Osteocyte (in vitro differentiated cells): ENCODE measurements at regions not wholly inside any gene's neighbourhood (a gene's known extent, or its start where the extent isn't known, plus 50 kb on each side); places are given as distances from the start of the nearest gene placed in this dataset.

ENCODE experiments used
- DNase-seq: peaks from one replicate; pipeline ENCODE4 v3.0.0; 2021; ENCODE audit warnings: mixed read lengths; ENCODE audit not compliant: unreplicated experiment; ENCODE audit errors: extremely low spot score
- H3K27ac Mint-ChIP-seq: one replicate; pipeline ENCODE4 v1.8.0; 2021; ENCODE audit warnings: mild to moderate bottlenecking, mixed read lengths; ENCODE audit not compliant: unreplicated experiment
- H3K27me3 Mint-ChIP-seq: one replicate; pipeline ENCODE4 v1.8.0; 2021; ENCODE audit warnings: mixed read lengths; ENCODE audit not compliant: unreplicated experiment
- H3K36me3 Mint-ChIP-seq: one replicate; pipeline ENCODE4 v1.8.0; 2021; ENCODE audit warnings: mixed read lengths; ENCODE audit not compliant: unreplicated experiment
- H3K4me1 Mint-ChIP-seq: one replicate; pipeline ENCODE4 v1.8.0; 2021; ENCODE audit warnings: mixed read lengths; ENCODE audit not compliant: unreplicated experiment
- H3K4me3 Mint-ChIP-seq: one replicate; pipeline ENCODE4 v1.8.0; 2021; ENCODE audit warnings: mild to moderate bottlenecking, moderate library complexity, mixed read lengths; ENCODE audit not compliant: unreplicated experiment
- H3K9me3 Mint-ChIP-seq: one replicate; pipeline ENCODE4 v1.8.0; 2021; ENCODE audit warnings: mixed read lengths; ENCODE audit not compliant: unreplicated experiment
- CTCF ChIP-seq: fragments of 200-600 bp; sonication (generic); IDR thresholded peaks from 2 replicates; pipeline ENCODE4 v1.5.0; 2021; ENCODE audit warnings: antibody characterized with exemption, mild to moderate bottlenecking, moderate library complexity

GRCh38 chr12:60078026-60078425, 482.2 kb downstream of the SLC16A7 start:
- Mint-ChIP-seq H3K9me3 (peaks cover 26% of the 10 kb centered on the region), H3K27me3 (no peaks in the 10 kb centered on the region), H3K4me1 (peaks cover 11% of the 10 kb centered on the region), H3K27ac (no peak overlapping the region), H3K4me3 (no peak overlapping the region), H3K36me3 (peaks cover 9% of the 10 kb centered on the region)
- TF ChIP-seq CTCF, result no peak
- DNase-seq, result no peak

DNA sequence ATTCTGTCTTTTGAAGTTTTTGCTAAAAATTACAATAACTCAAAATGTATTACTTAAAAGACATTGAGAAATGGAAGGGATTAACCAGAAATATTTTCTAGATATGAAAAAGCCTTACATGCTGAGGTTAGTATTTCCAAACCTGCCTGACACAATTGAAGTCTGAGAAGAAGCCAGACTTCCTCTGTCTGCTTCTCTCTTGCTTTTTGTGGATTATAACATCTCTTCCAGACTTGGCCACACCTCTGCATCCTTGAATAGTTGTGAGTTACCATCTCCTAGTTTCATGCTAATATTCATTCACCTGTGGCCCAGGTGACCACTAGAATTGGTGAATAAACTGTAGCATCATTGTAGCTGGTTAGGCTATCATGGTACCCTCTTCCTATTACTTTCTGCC, 497.6 kb downstream of the SLC16A7 start:
- Mint-ChIP-seq H3K9me3 (peaks cover 8% of the 10 kb centered on the region), H3K36me3 (peaks cover 6% of the 10 kb centered on the region), H3K4me3 (no peak overlapping the region), H3K27ac (no peak overlapping the region), H3K4me1 (peaks cover under 1% of the 10 kb centered on the region), H3K27me3 (no peaks in the 10 kb centered on the region)
- DNase-seq, result no peak
- no peak for TF ChIP-seq CTCF

DNA sequence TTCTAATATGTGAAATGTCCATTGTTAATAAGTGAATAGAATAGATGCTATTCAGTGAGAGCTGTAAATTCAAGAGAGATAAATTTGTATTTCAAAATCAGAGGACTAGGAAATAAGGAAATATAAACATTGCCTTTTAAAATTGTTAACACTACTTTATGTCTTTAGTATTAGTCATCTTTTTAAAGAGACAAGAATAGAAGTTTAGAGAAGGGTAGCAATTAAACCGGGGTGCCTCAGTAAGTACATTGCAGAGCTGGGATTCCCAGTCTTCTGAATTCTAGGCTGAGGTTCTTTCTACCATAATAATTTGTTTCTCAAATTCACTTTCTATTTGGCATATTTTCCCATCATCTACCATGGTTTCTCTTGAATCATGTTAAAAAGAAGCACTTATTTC, 498.6 kb downstream of the SLC16A7 start:
- Mint-ChIP-seq H3K9me3 (peaks cover 8% of the 10 kb centered on the region), H3K27me3 (no peaks in the 10 kb centered on the region), H3K4me1 (no peaks in the 10 kb centered on the region), H3K36me3 (peaks cover 8% of the 10 kb centered on the region), H3K27ac (no peak overlapping the region), H3K4me3 (no peak overlapping the region)
- TF ChIP-seq CTCF, result no peak
- no peak for DNase-seq

GRCh38 chr12:60096727-60097126, 500.9 kb downstream of the SLC16A7 start:
- H3K27me3 Mint-ChIP-seq, result no peaks in the 10 kb centered on the region
- no peak for TF ChIP-seq CTCF
- H3K4me1 Mint-ChIP-seq, result peaks cover 4% of the 10 kb centered on the region
- no peak overlapping the region for H3K4me3 Mint-ChIP-seq
- H3K36me3 Mint-ChIP-seq, result peaks cover 9% of the 10 kb centered on the region
- DNase-seq, result no peak
- no peak overlapping the region for H3K27ac Mint-ChIP-seq
- H3K9me3 Mint-ChIP-seq, result peaks cover 8% of the 10 kb centered on the region

DNA sequence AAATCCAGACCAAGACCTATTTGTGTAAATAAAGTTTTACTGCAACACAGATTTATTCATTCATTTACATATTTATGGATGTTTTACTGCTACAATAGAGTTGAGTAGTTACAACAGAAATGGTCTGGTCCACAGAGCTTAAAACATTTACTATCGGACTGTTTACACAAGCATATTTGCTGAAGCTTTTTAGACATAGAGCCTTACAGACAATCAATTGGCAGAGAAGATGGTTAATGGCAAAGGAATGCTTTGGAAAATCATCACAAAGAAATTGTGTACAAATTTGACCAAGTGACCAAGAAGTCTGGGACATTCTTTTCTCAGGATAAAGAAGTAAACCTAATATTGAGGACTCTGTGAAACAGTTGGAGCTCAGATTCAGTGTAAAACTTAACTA, 504.3 kb downstream of the SLC16A7 start:
- Mint-ChIP-seq H3K9me3 (peaks cover 8% of the 10 kb centered on the region), H3K36me3 (peaks cover 9% of the 10 kb centered on the region), H3K4me1 (peaks cover 6% of the 10 kb centered on the region), H3K27ac (no peak overlapping the region), H3K27me3 (no peaks in the 10 kb centered on the region), H3K4me3 (no peak overlapping the region)
- no peak for DNase-seq
- TF ChIP-seq CTCF, result no peak
